Renal cortical epithelial cell (primary cell): ENCODE measurements at regions not wholly inside any gene's neighbourhood (a gene's known extent, or its start where the extent isn't known, plus 50 kb on each side); places are given as distances from the start of the nearest gene placed in this dataset.

Source experiments
- DNase-seq: peaks from one replicate; pipeline ENCODE4 v3.0.0-alpha.2; 2011; ENCODE audit warnings: low read depth

DNA sequence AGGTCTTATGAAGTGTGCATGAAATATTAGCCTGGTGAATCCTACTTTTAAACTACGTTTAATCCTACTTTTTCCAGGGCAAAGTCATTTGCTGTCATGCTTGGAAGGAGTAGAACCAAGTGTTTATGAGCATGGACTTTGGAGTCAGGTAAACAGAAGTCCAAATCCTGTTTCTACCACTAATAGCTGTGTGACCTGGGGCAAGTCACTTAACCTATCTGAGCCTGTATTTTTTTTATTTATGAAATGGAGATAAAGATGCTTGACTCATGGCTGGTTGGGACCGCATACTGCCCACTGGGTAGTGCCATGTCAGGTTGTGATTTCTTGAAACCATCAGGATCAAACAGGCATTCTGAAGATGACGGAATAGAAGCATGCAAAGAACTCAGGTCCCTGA is 249.6 kb downstream of the BAMBI start:
- DNase-seq = no peak

DNA sequence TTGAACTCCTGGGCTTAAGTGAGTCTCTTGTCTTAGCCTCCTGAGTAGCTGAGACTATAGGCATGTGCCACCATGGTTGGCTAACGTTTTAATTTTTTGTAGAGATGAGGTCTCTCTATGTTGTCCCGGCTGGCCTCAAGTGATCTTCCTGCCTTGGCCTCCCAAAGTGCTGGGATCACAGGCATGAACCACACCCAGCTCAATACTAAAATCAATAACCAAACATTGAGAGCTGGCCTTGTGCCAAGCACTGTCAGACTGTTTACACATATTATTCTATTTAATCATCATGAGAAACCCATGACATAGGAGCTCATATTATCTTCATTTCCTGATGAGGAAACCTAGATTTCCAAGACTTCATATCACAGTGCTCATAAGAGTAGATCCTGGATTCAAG is 251.2 kb downstream of the BAMBI start:
- DNase-seq = no peak

DNA sequence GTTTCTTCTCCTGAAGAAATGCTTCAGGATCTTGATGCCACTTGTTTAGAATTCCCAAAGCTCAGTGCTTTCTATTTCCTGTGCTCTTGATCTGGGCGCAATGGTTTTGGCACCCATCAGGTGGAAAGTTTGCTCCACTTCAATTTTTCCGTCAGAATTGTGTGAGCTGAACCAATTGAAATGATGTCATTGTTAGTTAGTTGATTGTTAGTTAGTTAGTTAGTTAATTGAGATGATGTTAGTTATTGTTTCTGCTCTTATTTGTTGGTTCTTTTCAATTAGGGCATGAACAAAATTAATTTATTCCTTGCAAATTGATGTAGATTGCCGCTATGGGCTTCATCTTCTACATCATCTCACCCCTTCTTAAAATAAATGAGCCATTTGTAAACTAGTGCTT is 252.6 kb downstream of the BAMBI start:
- DNase-seq = no peak

GRCh38 chr10:28930514-28931495 is 253.5 kb downstream of the BAMBI start:
- no peak for DNase-seq

- peak; percentile 78 for DNase-seq
Observed at GRCh38 chr10:28935061-28935460, 257.7 kb downstream of the BAMBI start.

DNA sequence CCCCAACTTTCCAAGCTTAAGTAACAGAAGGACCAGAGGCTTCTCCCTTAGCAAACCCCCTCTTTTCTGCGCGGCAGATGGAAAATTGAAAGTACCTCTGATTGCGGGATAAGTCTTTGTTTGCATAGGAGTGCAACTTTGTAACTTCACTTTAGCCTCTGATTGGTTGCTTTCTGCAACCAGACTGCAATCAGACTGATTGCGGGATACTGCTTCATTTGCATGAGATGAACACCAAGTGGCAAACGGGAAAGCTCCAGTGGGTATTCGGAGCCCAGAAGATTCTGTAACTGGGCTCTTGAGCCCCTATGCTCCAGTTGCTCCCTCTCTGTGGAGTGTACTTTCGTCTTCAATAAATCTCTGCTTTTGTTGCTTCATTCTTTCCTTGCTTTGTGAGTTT is 260.6 kb downstream of the BAMBI start:
- no peak for DNase-seq

DNA sequence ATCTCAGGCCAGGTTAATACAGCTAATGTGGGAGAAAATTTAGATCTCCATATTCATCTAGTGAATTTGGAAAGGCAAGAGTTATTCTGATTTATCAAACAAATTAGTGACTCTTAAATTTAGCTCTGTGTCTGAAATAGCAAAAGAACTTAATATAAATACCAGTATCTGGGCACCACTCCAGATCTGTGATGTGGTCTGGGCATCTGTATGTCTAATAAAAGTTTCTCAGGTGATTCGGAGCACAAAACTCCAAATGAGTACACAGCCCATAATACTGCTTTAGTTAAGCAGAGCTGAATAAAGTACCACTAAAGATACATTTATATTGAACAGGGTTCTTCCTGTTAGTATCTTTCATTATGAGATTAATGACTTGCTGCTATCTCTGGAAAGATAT is 261.4 kb downstream of the BAMBI start:
- peak; percentile 49 for DNase-seq

DNA sequence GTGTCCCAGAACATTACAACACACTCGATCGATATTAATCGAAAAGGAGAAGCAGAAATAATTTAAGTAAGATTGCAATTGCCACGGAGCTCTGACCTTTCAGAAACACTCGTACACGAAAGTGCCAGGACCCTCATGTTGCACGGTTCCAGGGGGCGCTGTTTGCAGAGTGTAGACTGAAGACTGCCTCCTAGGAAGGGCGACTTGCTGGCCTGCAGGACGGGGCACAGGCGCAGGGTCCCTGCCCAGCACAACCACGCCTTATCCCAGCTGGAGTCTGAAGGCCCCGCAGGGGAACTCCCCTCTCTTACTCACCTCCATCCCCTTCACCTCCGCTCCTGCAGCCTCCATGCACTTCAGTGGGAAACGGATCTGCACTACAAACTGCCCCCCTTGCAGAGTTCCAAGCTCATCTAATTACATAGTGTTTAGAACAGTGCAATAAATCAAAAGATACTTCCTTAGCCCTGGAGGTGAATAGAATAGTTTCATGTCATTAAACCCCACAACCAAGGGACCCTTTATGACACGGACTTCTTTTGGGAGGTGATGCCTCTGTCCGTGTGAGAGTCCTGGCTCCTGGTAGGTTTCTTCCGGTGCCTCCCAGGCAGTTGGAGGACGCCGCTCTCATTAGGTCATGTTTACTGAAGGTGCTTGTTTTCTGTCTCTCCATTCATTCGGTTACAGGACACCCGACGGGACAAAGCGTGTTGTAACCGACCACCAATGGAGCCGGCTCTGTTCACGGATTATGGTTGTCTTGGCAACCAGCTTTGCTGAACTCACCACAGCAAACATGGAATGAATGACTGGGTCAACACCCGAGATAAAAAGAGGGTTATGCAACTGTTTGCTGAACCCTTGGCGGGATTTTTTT is 262.2 kb downstream of the BAMBI start:
- DNase-seq = peak; percentile 88

DNA sequence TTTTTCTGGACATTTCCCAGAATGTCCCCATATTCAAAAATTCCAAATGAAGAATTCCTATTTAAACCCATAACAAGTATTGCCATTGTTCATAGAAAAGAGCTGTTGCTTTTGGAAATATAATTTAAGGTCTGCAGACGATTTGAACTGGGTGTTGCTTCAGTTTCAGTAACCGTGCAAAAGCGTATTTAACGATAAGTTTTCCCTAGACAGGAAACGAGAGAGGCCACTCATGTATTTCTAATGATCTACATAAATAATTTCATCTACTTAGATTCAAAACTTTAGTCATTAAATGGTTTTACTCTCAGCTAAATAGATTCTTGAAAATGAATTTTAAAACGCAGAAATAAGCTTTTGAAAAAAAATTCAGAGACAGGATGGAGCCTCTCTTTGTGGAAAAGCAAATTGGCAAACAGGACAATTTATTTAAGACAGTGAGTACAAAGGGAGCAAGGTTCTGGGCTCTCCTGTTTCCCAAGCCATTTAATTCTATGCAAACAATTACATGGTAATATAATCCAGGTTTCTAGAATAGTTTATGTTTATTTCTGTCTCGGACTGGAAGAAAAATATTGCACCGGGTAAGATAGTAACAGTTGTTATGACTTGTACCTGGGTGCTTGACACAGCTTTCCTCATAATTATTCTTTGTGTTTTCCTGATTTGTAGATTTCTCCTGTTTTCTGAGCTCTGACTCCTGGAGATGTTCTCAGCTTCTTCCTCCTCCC is 263.0 kb downstream of the BAMBI start:
- DNase-seq = no peak

DNA sequence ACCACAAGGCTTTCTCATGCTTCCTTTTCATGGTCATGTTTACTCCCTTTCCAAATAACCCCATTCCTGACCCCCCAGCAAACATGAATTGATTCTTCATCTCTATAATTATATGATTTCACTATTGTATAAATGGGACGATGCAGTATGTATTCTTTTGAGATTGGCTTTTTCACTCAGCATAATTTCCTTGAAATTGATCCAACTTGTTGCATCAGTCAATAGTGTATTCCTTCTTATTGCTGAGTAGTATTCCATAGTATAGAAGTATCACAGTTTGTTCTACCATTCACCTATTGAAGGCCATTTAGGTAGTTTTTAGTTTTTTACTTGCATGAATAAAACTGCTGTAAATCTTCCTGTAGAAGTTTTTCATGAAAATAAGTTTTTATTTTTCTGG is 264.7 kb downstream of the BAMBI start:
- DNase-seq = no peak

DNA sequence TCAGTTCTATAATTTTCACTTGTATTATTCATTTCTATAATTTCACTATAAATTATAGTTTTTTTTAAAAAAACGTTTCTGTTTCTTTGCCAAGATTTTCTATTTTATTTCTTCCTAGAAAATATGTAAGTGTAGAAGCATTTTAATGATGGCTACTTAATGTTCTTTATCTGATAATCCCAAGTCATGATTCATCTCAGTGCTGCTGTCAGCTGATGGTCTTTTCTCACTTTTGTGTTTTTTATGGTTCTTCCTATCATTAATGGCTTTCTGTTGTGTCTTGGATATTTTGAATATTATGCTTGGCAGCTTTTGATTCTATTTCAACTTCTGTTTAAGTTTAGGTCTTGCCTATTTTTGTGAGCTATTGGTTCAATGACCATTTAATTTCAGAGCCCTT is 268.6 kb downstream of the BAMBI start:
- DNase-seq = no peak

DNA sequence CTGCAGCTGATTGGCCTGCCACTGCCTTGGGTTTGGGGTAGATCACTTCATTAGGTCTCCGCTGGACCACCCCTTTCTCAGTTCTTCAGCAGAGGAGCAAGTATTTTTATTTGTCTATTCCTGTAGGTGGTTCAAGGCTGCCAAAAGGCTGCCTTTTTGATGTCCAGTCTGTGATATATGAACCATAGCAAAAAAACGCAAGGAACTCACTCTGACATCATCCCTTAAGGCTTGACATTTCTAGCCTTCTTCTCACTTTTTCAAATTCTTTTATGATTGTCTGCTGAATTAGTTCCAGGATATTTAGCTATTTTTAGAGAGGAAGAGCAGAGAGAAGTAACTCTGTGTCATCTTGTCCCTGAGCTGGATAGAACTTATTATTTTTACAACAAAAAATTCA is 269.2 kb downstream of the BAMBI start:
- no peak for DNase-seq

GRCh38 chr10:28947171-28947570 is 269.9 kb downstream of the BAMBI start:
- no peak for DNase-seq

DNA sequence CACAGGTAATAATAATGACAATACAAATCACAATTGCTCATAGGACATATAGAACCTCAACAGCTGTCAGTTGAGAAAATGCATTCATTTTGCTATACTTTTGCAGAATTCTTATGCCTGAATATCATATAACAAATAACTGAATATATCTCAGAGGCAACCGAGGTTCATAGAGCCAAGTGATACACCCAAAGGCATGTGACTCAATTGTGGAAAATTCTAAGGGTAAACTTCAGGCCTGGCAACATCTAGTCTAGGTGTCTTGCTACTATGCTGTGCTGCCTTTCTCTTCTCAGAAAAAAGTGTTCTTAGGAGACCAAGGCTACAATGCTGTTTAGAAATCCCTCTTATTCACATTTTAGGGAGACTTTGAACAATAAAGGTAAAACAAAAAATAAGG is 270.7 kb downstream of the BAMBI start:
- DNase-seq = no peak

- DNase-seq = peak; percentile 33
Observed at GRCh38 chr10:28949005-28950004, 272.0 kb downstream of the BAMBI start.

GRCh38 chr10:28951484-28951883 is 274.2 kb downstream of the BAMBI start:
- no peak for DNase-seq

- no peak for DNase-seq
Observed at GRCh38 chr10:28952523-28952922, 275.2 kb downstream of the BAMBI start.

GRCh38 chr10:28954211-28954610 is 276.9 kb downstream of the BAMBI start:
- DNase-seq = peak; percentile 58

DNA sequence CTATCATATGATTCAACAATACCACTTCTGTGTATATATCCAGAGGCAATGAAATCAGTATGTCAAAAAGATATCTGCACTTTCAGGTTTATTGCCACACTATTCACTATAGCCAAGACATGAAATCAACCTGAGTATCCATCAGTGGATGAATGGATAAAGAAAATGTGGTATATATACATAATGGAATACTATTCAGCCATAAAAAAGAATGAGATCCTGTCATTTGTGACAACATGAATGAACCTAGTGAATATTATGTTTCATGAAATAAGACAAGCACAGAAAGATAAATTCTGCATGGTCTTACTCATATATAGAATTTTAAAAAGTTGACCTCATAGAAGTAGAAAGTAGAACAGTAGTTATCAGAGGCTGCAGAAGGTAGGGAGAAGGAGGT is 281.1 kb downstream of the BAMBI start:
- DNase-seq = no peak

- DNase-seq = no peak
Observed at GRCh38 chr10:28959850-28960501, 282.7 kb downstream of the BAMBI start.
